HG02870 (cell line): ENCODE measurements at regions not wholly inside any gene's neighbourhood (a gene's known extent, or its start where the extent isn't known, plus 50 kb on each side); places are given as distances from the start of the nearest gene placed in this dataset.
"Not testable (repeated sequence)": the region's sequence is repeated elsewhere in the genome, so short reads cannot be mapped to it uniquely, and the experiment has no call there.

Source experiments
- ATAC-seq: cut with Tn5 transposase; IDR thresholded peaks from one replicate; pipeline ENCODE4 v1.9.1; 2021; ENCODE audit warnings: mild to moderate bottlenecking, moderate library complexity; ENCODE audit not compliant: unreplicated experiment

- no peak for ATAC-seq
These were observed 127.5 kb upstream of the CHODL start for GRCh38 chr21:18117176-18117575.

- ATAC-seq: no peak
These were observed 129.8 kb upstream of the CHODL start for GRCh38 chr21:18114810-18115209.

GRCh38 chr21:18104802-18105201 is 139.8 kb upstream of the CHODL start:
- no peak for ATAC-seq

GRCh38 chr21:18096413-18096812 is 148.2 kb upstream of the CHODL start:
- ATAC-seq: not testable (repeated sequence)

- no peak for ATAC-seq
These were observed 154.8 kb upstream of the CHODL start for GRCh38 chr21:18089786-18090185.

GRCh38 chr21:18070392-18070791 is 174.2 kb upstream of the CHODL start:
- no peak for ATAC-seq

- ATAC-seq: no peak
These were observed 174.8 kb upstream of the CHODL start for GRCh38 chr21:18069875-18070274.

- ATAC-seq: no peak
These were observed 184.2 kb upstream of the CHODL start for GRCh38 chr21:18060402-18060801.

GRCh38 chr21:18058731-18059398 is 185.8 kb upstream of the CHODL start:
- no peak for ATAC-seq

- no peak for ATAC-seq
These were observed 191.5 kb upstream of the CHODL start for GRCh38 chr21:18053151-18053550.

GRCh38 chr21:18049461-18049860 is 195.2 kb upstream of the CHODL start:
- no peak for ATAC-seq

- no peak for ATAC-seq
These were observed 203.6 kb upstream of the CHODL start for GRCh38 chr21:18041012-18041411.

- peak; percentile 59 for ATAC-seq
These were observed 211.1 kb upstream of the C21orf91 start for GRCh38 chr21:18030248-18030647.

- no peak for ATAC-seq
These were observed 207.2 kb upstream of the C21orf91 start for GRCh38 chr21:18026359-18026758.

GRCh38 chr21:18023711-18024110 is 204.6 kb upstream of the C21orf91 start:
- no peak for ATAC-seq

- no peak for ATAC-seq
These were observed 204.0 kb upstream of the C21orf91 start for GRCh38 chr21:18023157-18023556.

GRCh38 chr21:18007121-18007520 is 188.0 kb upstream of the C21orf91 start:
- no peak for ATAC-seq

- ATAC-seq: no peak
These were observed 187.5 kb upstream of the C21orf91 start for GRCh38 chr21:18006691-18007090.

GRCh38 chr21:18002393-18002792 is 183.2 kb upstream of the C21orf91 start:
- ATAC-seq: no peak

GRCh38 chr21:18000981-18001686 is 182.0 kb upstream of the C21orf91 start:
- no peak for ATAC-seq

GRCh38 chr21:17998599-17998998 is 179.4 kb upstream of the C21orf91 start:
- ATAC-seq: not testable (repeated sequence)

GRCh38 chr21:17989780-17990179 is 170.6 kb upstream of the C21orf91 start:
- ATAC-seq: no peak

GRCh38 chr21:17988102-17988437 is 168.9 kb upstream of the C21orf91 start:
- no peak for ATAC-seq
